AG09319 (cell line): ENCODE measurements at regions not wholly inside any gene's neighbourhood (a gene's known extent, or its start where the extent isn't known, plus 50 kb on each side); places are given as distances from the start of the nearest gene placed in this dataset.
"Not testable (repeated sequence)": the region's sequence is repeated elsewhere in the genome, so short reads cannot be mapped to it uniquely, and the experiment has no call there.

Source experiments
- DNase-seq: peaks from one replicate; pipeline ENCODE4 v3.0.0-alpha.2; 2010; ENCODE audit warnings: low read depth; ENCODE audit errors: extremely low read depth
- TF ChIP-seq, protein P1 (sequence below): IDR thresholded peaks from 2 replicates; pipeline ENCODE4 v1.5.1; 2011; ENCODE audit warnings: low read depth, mild to moderate bottlenecking, inconsistent platforms, low read length, moderate library complexity

DNA sequence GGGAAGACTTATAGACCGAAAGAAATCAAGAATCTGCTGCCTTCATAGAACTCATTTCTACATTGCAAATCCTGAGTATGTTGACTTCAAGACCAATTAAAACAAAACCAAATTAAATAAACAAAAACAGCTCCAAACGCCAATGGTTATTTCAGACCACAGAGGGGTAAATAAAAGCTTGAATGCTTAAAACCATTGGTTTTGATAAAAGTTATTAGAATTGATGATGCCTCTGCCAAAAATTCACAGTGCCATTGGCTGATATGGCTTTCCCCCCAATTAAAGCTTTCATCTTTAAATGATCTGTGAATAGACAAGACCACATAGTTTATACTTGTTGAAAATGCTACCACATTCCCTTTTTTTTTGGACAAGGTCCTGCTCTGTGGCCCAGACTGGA is 188.5 kb downstream of the NFKBIZ start:
- TF ChIP-seq, protein P1, sequence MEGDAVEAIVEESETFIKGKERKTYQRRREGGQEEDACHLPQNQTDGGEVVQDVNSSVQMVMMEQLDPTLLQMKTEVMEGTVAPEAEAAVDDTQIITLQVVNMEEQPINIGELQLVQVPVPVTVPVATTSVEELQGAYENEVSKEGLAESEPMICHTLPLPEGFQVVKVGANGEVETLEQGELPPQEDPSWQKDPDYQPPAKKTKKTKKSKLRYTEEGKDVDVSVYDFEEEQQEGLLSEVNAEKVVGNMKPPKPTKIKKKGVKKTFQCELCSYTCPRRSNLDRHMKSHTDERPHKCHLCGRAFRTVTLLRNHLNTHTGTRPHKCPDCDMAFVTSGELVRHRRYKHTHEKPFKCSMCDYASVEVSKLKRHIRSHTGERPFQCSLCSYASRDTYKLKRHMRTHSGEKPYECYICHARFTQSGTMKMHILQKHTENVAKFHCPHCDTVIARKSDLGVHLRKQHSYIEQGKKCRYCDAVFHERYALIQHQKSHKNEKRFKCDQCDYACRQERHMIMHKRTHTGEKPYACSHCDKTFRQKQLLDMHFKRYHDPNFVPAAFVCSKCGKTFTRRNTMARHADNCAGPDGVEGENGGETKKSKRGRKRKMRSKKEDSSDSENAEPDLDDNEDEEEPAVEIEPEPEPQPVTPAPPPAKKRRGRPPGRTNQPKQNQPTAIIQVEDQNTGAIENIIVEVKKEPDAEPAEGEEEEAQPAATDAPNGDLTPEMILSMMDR: no peak
- DNase-seq: no peak

DNA sequence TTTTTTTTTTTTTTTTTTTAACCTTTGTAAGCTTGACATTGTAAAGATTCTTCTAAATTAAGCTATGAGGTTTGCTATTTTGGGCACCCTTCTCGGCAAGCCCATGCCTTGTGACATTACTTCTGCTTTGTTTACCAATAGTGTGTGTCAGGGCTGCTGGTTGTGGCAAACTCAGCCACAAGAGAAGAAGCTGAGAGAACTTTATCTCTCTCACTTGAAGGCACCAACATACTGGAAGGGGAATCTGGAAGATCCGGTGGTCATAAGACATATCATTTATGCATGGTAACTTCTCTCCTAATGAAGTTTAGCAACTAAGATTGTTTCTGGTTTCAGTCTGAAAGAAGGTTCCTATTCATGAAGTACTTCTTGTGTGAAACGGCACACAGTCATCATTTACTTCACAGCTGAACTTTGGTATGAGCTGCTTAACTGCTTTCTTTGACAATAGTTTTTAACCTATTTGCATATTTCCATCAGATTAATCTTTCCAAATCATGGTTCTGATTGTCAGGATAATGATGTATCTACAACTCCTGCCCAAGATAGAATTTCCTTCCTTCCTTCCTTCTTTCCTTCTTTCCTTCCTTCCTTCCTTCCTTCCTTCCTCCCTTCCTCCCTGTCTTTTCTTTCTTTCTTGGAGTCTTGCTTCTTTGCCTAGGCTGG is 189.3 kb downstream of the NFKBIZ start:
- TF ChIP-seq, protein P1: no peak
- no peak for DNase-seq

DNA sequence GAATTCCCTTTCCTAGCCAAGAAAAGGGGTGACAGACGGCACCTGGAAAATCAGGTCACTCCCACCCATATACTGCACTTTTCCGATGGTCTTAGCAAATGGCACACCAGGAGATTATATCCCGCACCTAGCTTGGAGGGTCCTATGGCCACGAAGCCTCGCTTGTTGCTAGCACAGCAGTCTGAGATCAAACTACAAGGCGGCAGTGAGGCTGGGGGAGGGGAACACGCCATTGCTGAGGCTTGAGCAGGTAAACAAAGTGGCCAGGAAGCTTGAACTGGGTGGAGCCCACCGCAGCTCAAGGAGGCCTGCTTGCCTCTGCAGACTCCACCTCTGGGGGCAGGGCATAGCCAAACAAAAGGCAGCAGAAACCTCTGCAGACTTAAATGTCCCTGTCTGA is 190.8 kb downstream of the NFKBIZ start:
- not testable (repeated sequence) for DNase-seq

- TF ChIP-seq, protein P1: no peak
- peak; percentile 18 for DNase-seq
Observed at GRCh38 chr3:102053375-102053989, 204.2 kb downstream of the NFKBIZ start.

- DNase-seq: no peak
- TF ChIP-seq, protein P1: no peak
Observed at GRCh38 chr3:102054543-102055080, 205.3 kb downstream of the NFKBIZ start.

GRCh38 chr3:102057781-102058421 is 208.6 kb downstream of the NFKBIZ start:
- no peak for DNase-seq
- TF ChIP-seq, protein P1: no peak

- TF ChIP-seq, protein P1: no peak
- no peak for DNase-seq
Observed at GRCh38 chr3:102059145-102059943, 210.0 kb downstream of the NFKBIZ start.
